ENCODE measurements at regions not wholly inside any gene's neighbourhood (a gene's known extent, or its start where the extent isn't known, plus 50 kb on each side); places are given as distances from the start of the nearest gene placed in this dataset.

DNA sequence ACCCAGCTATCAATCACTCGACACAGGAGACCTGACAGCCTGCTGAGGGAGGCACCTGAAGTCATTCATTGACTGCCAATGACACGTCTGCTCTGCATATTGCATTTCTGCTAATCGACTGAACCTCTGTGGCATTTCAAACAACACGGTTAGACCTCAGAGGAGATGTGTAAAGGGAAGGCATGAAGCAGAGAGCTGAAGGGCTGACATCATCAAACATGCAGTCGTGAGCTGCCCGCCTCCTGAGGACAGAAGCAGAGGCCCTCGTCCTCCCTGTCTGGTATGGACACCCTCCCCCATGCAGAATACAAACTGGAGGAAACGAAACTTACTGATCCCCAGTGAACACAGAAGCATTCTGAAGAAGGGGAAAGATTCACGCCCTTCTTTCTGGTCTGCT is 462.6 kb upstream of the MGMT start:
- no peak overlapping the region for H3K4me3 Mint-ChIP-seq (ENCODE audit: unreplicated experiment)
- H3K4me1 Mint-ChIP-seq (ENCODE audit: low read depth, unreplicated experiment): no peaks in the 10 kb centered on the region
- H3K36me3 Mint-ChIP-seq (ENCODE audit: unreplicated experiment): no peaks in the 10 kb centered on the region
- TF ChIP-seq, protein P1, sequence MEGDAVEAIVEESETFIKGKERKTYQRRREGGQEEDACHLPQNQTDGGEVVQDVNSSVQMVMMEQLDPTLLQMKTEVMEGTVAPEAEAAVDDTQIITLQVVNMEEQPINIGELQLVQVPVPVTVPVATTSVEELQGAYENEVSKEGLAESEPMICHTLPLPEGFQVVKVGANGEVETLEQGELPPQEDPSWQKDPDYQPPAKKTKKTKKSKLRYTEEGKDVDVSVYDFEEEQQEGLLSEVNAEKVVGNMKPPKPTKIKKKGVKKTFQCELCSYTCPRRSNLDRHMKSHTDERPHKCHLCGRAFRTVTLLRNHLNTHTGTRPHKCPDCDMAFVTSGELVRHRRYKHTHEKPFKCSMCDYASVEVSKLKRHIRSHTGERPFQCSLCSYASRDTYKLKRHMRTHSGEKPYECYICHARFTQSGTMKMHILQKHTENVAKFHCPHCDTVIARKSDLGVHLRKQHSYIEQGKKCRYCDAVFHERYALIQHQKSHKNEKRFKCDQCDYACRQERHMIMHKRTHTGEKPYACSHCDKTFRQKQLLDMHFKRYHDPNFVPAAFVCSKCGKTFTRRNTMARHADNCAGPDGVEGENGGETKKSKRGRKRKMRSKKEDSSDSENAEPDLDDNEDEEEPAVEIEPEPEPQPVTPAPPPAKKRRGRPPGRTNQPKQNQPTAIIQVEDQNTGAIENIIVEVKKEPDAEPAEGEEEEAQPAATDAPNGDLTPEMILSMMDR (IDR thresholded peaks at IDR 0.05; ENCODE audit: partially characterized antibody, unreplicated experiment): no peak
- H3K9me3 Mint-ChIP-seq (ENCODE audit: unreplicated experiment): no peaks in the 10 kb centered on the region
- no peak for DNase-seq
- H3K27ac Mint-ChIP-seq (ENCODE audit: unreplicated experiment): no peak overlapping the region
- H3K27me3 Mint-ChIP-seq (ENCODE audit: unreplicated experiment): no peaks in the 10 kb centered on the region

DNA sequence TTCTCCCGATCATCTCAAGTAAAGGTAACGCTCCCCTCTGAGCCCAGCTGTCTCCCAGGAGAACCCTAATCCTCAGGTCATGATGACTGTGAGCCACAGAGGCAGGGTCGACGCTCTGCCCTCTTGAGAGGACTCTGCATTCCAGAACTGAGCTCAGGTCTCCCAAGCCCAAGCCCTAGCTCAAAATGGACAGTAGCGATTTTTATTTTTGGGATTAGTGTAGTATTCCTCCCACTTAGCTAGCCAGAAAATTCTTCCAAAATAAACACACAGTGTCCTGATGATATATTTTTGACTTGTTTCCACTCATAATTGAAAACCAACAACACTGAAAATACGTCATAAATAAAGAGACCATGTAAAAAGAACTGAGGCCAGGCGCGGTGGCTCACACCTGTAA is 462.0 kb upstream of the MGMT start:
- H3K36me3 Mint-ChIP-seq (ENCODE audit: unreplicated experiment): no peaks in the 10 kb centered on the region
- no peaks in the 10 kb centered on the region for H3K27me3 Mint-ChIP-seq (ENCODE audit: unreplicated experiment)
- H3K27ac Mint-ChIP-seq (ENCODE audit: unreplicated experiment): no peak overlapping the region
- H3K4me3 Mint-ChIP-seq (ENCODE audit: unreplicated experiment): no peak overlapping the region
- TF ChIP-seq, protein P1 (IDR thresholded peaks at IDR 0.05; ENCODE audit: partially characterized antibody, unreplicated experiment): no peak
- H3K9me3 Mint-ChIP-seq (ENCODE audit: unreplicated experiment): no peaks in the 10 kb centered on the region
- DNase-seq: no peak
- no peaks in the 10 kb centered on the region for H3K4me1 Mint-ChIP-seq (ENCODE audit: low read depth, unreplicated experiment)

DNA sequence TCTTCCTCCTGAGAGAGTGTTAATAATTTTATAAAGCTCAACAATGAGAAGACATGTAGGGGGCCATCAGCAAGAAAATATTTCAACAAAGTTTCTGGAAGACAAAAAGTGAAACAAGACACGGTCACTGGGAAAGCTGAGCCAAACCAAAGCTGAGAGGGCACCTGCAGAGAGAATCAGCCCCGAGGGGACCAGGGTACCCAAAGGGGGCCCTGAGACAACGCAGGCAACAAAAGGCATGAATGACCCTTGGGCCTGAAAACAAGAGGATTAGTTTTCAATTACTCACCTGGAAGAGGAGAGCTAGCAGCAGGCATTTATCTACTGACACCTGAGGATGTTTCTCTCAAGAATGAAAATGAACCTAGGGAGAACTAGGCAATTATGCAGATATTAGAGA is 461.2 kb upstream of the MGMT start:
- H3K9me3 Mint-ChIP-seq (ENCODE audit: unreplicated experiment): no peaks in the 10 kb centered on the region
- H3K4me1 Mint-ChIP-seq (ENCODE audit: low read depth, unreplicated experiment): no peaks in the 10 kb centered on the region
- no peak overlapping the region for H3K27ac Mint-ChIP-seq (ENCODE audit: unreplicated experiment)
- H3K4me3 Mint-ChIP-seq (ENCODE audit: unreplicated experiment): no peak overlapping the region
- no peaks in the 10 kb centered on the region for H3K27me3 Mint-ChIP-seq (ENCODE audit: unreplicated experiment)
- TF ChIP-seq, protein P1 (IDR thresholded peaks at IDR 0.05; ENCODE audit: partially characterized antibody, unreplicated experiment): no peak
- DNase-seq: no peak
- H3K36me3 Mint-ChIP-seq (ENCODE audit: unreplicated experiment): no peaks in the 10 kb centered on the region

DNA sequence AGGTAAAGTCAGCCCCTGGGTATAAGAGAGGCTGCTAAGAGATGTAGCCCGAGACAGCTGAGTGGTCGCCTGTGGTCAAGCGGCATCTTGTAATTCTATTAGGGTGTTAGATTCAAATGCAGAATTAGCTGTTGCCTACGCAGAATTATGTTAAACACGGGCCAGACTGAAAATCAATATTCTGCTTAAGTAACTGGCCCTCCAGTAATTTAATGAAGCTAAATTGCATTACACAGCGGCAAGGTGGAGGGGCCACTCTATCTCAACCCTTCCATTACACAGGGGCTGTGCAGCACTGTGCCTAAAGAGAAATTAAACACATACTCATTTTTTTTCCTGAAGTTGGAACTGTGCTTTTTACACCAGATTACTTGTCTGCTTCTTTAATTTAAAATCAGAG is 448.5 kb upstream of the MGMT start:
- Mint-ChIP-seq H3K27me3 (ENCODE audit: unreplicated experiment) (peaks cover 2% of the 10 kb centered on the region), H3K36me3 (ENCODE audit: unreplicated experiment) (no peaks in the 10 kb centered on the region), H3K27ac (ENCODE audit: unreplicated experiment) (no peak overlapping the region), H3K9me3 (ENCODE audit: unreplicated experiment) (peaks cover 1% of the 10 kb centered on the region), H3K4me1 (ENCODE audit: low read depth, unreplicated experiment) (peaks cover 15% of the 10 kb centered on the region), H3K4me3 (ENCODE audit: unreplicated experiment) (peak overlapping the region; percentile 21)
- DNase-seq: no peak
- TF ChIP-seq, protein P1 (IDR thresholded peaks at IDR 0.05; ENCODE audit: partially characterized antibody, unreplicated experiment): no peak

DNA sequence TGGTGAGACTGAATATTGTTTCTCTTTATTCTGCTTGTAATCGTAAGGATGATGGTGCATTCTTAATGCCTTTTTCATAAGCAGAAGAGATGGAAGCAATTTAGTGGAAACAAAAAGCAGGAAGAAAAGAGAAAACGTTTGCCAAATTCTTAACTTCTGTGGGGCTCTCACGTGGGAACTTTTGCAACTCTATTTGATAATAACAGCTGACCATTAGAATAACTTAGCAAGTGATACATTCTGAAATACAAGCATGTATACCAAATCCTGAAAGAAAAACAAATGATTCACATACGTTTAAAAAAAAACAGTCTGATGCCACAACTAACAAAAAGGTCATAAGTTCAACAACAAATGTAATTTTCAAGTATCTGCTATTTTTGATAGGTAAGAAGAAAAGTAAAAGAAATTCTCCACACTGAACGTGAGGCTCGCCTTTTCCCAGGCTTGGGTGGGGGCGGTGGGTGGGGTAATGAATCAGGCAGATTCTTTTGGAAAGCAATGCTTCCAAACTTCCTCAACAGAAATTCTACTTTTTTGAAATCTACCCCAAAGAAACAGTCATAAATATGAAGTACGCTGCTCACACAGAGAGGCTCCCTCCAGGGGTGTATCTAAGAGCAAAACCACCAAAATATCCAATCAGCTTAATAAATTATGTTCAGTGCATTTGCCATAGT is 446.2 kb upstream of the MGMT start:
- no peak overlapping the region for H3K4me3 Mint-ChIP-seq (ENCODE audit: unreplicated experiment)
- H3K36me3 Mint-ChIP-seq (ENCODE audit: unreplicated experiment): no peaks in the 10 kb centered on the region
- TF ChIP-seq, protein P1 (IDR thresholded peaks at IDR 0.05; ENCODE audit: partially characterized antibody, unreplicated experiment): no peak
- DNase-seq: no peak
- H3K9me3 Mint-ChIP-seq (ENCODE audit: unreplicated experiment): no peaks in the 10 kb centered on the region
- peaks cover 2% of the 10 kb centered on the region for H3K27me3 Mint-ChIP-seq (ENCODE audit: unreplicated experiment)
- H3K27ac Mint-ChIP-seq (ENCODE audit: unreplicated experiment): no peak overlapping the region
- peaks cover 15% of the 10 kb centered on the region for H3K4me1 Mint-ChIP-seq (ENCODE audit: low read depth, unreplicated experiment)
